Endothelial cell (in vitro differentiated cells): ENCODE measurements at regions not wholly inside any gene's neighbourhood (a gene's known extent, or its start where the extent isn't known, plus 50 kb on each side); places are given as distances from the start of the nearest gene placed in this dataset.

Source experiments
- DNase-seq: peaks from one replicate; pipeline ENCODE4 v3.0.0; 2021; ENCODE audit warnings: low spot score
- H3K27ac Mint-ChIP-seq: one replicate; pipeline ENCODE4 v1.8.0; 2021; ENCODE audit warnings: mixed read lengths, inconsistent platforms; ENCODE audit not compliant: unreplicated experiment
- H3K27me3 Mint-ChIP-seq: one replicate; pipeline ENCODE4 v1.8.0; 2021; ENCODE audit warnings: mild to moderate bottlenecking, moderate library complexity, mixed read lengths, inconsistent platforms; ENCODE audit not compliant: unreplicated experiment
- H3K36me3 Mint-ChIP-seq: one replicate; pipeline ENCODE4 v1.8.0; 2021; ENCODE audit warnings: mild to moderate bottlenecking, low read depth, mixed read lengths, inconsistent platforms; ENCODE audit not compliant: unreplicated experiment
- H3K4me1 Mint-ChIP-seq: one replicate; pipeline ENCODE4 v1.8.0; 2021; ENCODE audit warnings: mild to moderate bottlenecking, mixed read lengths, inconsistent platforms; ENCODE audit not compliant: unreplicated experiment
- H3K4me3 Mint-ChIP-seq: one replicate; pipeline ENCODE4 v1.8.0; 2021; ENCODE audit warnings: mild to moderate bottlenecking, mixed read lengths, inconsistent platforms; ENCODE audit not compliant: unreplicated experiment
- H3K9me3 Mint-ChIP-seq: one replicate; pipeline ENCODE4 v1.8.0; 2021; ENCODE audit warnings: mixed read lengths, inconsistent platforms; ENCODE audit not compliant: unreplicated experiment
- TF ChIP-seq, protein P1 (sequence below): fragments of 200-600 bp; sonication (generic); IDR thresholded peaks from one replicate; pipeline ENCODE4 v1.5.0; 2021; ENCODE audit warnings: antibody characterized with exemption; ENCODE audit not compliant: unreplicated experiment

DNA sequence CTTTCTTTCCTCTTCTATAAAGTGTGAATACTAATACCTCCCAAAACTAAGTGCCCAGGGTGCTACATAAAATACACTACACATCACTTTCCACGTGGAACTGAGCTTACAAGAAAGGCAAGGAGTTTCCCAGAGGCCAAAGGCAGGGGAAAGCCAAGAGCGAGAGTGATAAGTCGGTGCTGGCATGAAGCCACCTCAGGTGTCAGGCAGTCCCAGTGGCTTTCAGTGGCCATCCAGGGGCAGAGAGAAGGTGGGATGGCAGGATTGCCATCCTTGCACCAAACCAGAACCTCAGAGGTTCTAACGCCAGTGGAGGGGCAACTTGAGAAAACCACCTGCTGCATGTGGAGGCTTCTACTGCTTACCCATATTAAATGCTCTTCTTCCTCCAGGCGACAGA lies 79.7 kb upstream of the DIO3 start:
- no peak overlapping the region for H3K4me3 Mint-ChIP-seq
- no peaks in the 10 kb centered on the region for H3K9me3 Mint-ChIP-seq
- H3K27ac Mint-ChIP-seq, result no peak overlapping the region
- peaks cover 4% of the 10 kb centered on the region for H3K27me3 Mint-ChIP-seq
- no peaks in the 10 kb centered on the region for H3K36me3 Mint-ChIP-seq
- no peaks in the 10 kb centered on the region for H3K4me1 Mint-ChIP-seq
- no peak for DNase-seq
- TF ChIP-seq, protein P1, sequence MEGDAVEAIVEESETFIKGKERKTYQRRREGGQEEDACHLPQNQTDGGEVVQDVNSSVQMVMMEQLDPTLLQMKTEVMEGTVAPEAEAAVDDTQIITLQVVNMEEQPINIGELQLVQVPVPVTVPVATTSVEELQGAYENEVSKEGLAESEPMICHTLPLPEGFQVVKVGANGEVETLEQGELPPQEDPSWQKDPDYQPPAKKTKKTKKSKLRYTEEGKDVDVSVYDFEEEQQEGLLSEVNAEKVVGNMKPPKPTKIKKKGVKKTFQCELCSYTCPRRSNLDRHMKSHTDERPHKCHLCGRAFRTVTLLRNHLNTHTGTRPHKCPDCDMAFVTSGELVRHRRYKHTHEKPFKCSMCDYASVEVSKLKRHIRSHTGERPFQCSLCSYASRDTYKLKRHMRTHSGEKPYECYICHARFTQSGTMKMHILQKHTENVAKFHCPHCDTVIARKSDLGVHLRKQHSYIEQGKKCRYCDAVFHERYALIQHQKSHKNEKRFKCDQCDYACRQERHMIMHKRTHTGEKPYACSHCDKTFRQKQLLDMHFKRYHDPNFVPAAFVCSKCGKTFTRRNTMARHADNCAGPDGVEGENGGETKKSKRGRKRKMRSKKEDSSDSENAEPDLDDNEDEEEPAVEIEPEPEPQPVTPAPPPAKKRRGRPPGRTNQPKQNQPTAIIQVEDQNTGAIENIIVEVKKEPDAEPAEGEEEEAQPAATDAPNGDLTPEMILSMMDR, result no peak

GRCh38 chr14:101482066-101482465 lies 79.2 kb upstream of the DIO3 start:
- H3K36me3 Mint-ChIP-seq, result no peaks in the 10 kb centered on the region
- H3K27me3 Mint-ChIP-seq, result peaks cover 4% of the 10 kb centered on the region
- H3K4me3 Mint-ChIP-seq, result no peak overlapping the region
- H3K27ac Mint-ChIP-seq, result no peak overlapping the region
- DNase-seq, result no peak
- no peaks in the 10 kb centered on the region for H3K4me1 Mint-ChIP-seq
- TF ChIP-seq, protein P1, result no peak
- H3K9me3 Mint-ChIP-seq, result no peaks in the 10 kb centered on the region

- Mint-ChIP-seq H3K4me1 (no peaks in the 10 kb centered on the region), H3K36me3 (no peaks in the 10 kb centered on the region), H3K27ac (no peak overlapping the region), H3K4me3 (no peak overlapping the region), H3K27me3 (peaks cover 3% of the 10 kb centered on the region), H3K9me3 (no peaks in the 10 kb centered on the region)
- DNase-seq, result no peak
- TF ChIP-seq, protein P1, result no peak
Measured at GRCh38 chr14:101483829-101484228, 77.5 kb upstream of the DIO3 start.

DNA sequence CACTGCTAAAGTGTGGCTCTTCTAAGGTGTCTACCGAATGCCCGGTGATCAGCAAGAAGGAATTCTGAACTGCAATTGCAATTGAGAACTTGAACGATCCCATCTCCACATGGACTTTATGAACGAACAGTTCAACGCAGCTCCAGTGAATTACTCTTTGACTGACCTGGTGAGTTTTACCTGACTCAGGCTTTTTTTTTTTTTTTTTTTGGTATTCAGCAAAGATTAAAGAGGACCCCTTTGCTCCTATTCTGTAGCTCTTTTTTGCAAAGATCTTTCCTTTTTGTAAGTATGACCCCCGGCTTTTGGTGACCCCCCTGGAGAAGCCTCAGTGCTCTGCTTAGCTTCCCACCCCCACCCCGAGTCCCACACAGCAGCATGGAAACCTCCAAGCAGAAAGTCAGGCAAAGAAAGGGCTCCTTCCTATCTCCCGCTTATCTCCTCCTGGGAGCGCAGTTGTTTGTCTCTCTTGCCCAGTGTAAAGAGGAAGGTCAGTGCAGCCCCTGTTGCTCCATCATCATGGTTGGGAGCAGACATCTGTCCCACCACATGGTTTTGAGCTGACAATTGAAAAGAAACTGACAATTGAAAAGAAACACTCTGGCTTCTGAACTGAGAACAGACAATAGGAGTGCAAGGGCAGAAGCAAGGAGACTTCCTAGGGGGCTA lies 72.1 kb upstream of the DIO3 start:
- Mint-ChIP-seq H3K9me3 (no peaks in the 10 kb centered on the region), H3K4me1 (no peaks in the 10 kb centered on the region), H3K27ac (no peak overlapping the region), H3K36me3 (peaks cover 6% of the 10 kb centered on the region), H3K4me3 (no peak overlapping the region), H3K27me3 (peaks cover 7% of the 10 kb centered on the region)
- TF ChIP-seq, protein P1, result no peak
- no peak for DNase-seq

GRCh38 chr14:101490771-101491170 lies 70.5 kb upstream of the DIO3 start:
- peaks cover 6% of the 10 kb centered on the region for H3K36me3 Mint-ChIP-seq
- no peaks in the 10 kb centered on the region for H3K4me1 Mint-ChIP-seq
- H3K4me3 Mint-ChIP-seq, result no peak overlapping the region
- H3K27ac Mint-ChIP-seq, result no peak overlapping the region
- no peak for DNase-seq
- H3K9me3 Mint-ChIP-seq, result no peaks in the 10 kb centered on the region
- peaks cover 7% of the 10 kb centered on the region for H3K27me3 Mint-ChIP-seq
- TF ChIP-seq, protein P1, result no peak
